ENCODE measurements at regions not wholly inside any gene's neighbourhood (a gene's known extent, or its start where the extent isn't known, plus 50 kb on each side); places are given as distances from the start of the nearest gene placed in this dataset.

- DNase-seq = no peak
Measured at GRCh38 chr18:53625997-53626599, 598.4 kb downstream of the MBD2 start.

GRCh38 chr18:53610957-53611356, 613.5 kb downstream of the MBD2 start:
- DNase-seq = no peak
- Histone ChIP-seq H3K4me1 (no peaks in the 10 kb centered on the region), H3K27ac (no peak overlapping the region), H3K4me3 (no peak overlapping the region), H3K9me3 (no peaks in the 10 kb centered on the region), H3K36me3 (no peaks in the 10 kb centered on the region), H3K27me3 (no peaks in the 10 kb centered on the region)
- TF ChIP-seq POLR2A (IDR thresholded peaks at IDR 0.05) (no peak), CTCF (IDR thresholded peaks at IDR 0.05) (no peak)

More at GRCh38 chr18:53625997-53626599, 598.4 kb downstream of the MBD2 start:
- no peaks in the 10 kb centered on the region for H3K9me3 ChIP-seq
- no peak for TF ChIP-seq CTCF (IDR thresholded peaks at IDR 0.05)
- TF ChIP-seq POLR2A (IDR thresholded peaks at IDR 0.05) = no peak
- H3K27me3 ChIP-seq = no peaks in the 10 kb centered on the region
- H3K4me1 ChIP-seq = no peaks in the 10 kb centered on the region
- H3K36me3 ChIP-seq = no peaks in the 10 kb centered on the region
- no peak overlapping the region for H3K4me3 ChIP-seq
- H3K27ac ChIP-seq = no peak overlapping the region

DNA sequence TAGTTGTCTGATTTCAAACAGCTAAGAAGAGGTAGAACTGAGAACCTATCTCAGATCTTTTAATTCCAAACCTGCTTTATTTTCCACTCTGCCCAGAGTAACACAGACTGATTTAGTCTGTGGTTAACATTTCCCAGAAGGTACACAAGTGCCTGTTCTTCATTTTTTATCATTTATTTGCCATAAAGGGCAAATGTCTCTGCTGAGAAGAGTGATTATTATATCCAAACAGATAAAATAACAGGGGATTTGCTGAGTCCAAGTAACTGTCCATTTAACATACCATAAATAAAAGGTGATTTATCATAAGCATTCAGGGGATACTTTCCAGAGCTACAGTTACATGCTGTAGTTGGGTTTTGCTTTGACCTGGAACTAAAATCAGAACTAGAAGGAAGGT, 617.7 kb downstream of the MBD2 start:
- H3K4me1 ChIP-seq = no peaks in the 10 kb centered on the region
- H3K27ac ChIP-seq = no peak overlapping the region
- H3K36me3 ChIP-seq = no peaks in the 10 kb centered on the region
- H3K4me3 ChIP-seq = no peak overlapping the region
- H3K27me3 ChIP-seq = no peaks in the 10 kb centered on the region
- no peak for TF ChIP-seq CTCF (IDR thresholded peaks at IDR 0.05)
- no peak for TF ChIP-seq POLR2A (IDR thresholded peaks at IDR 0.05)
- no peak for DNase-seq
- no peaks in the 10 kb centered on the region for H3K9me3 ChIP-seq

- H3K27me3 ChIP-seq = no peaks in the 10 kb centered on the region
- TF ChIP-seq CTCF (IDR thresholded peaks at IDR 0.05) (no peak), POLR2A (IDR thresholded peaks at IDR 0.05) (no peak)
- H3K4me3 ChIP-seq = no peak overlapping the region
- H3K4me1 ChIP-seq = no peaks in the 10 kb centered on the region
- DNase-seq = no peak
- no peak overlapping the region for H3K27ac ChIP-seq
- no peaks in the 10 kb centered on the region for H3K9me3 ChIP-seq
- H3K36me3 ChIP-seq = no peaks in the 10 kb centered on the region
Measured at GRCh38 chr18:53605198-53605597, 619.3 kb downstream of the MBD2 start.

DNA sequence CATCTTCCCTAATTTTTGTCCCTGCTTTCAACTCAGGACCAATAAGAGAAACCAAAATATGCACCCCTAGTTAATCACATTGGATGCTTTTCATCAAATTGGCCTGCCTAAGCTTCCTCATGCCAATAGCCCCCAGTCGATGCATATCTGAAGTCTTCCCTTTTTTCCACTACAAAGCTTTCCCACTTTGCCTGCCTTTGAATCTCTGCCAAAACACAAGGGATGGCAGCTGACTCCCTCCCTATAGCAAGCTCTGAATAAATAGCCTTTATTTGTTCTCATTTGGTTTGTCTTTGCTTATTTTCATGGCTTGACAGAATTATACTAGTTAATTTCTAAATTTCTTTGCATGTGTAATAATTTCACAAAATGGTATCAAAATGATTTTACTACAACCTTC, 621.2 kb downstream of the MBD2 start:
- Histone ChIP-seq H3K27ac (no peak overlapping the region), H3K9me3 (no peaks in the 10 kb centered on the region), H3K4me1 (no peaks in the 10 kb centered on the region), H3K4me3 (no peak overlapping the region), H3K27me3 (no peaks in the 10 kb centered on the region), H3K36me3 (no peaks in the 10 kb centered on the region)
- TF ChIP-seq CTCF (IDR thresholded peaks at IDR 0.05) (no peak), POLR2A (IDR thresholded peaks at IDR 0.05) (no peak)
- DNase-seq = no peak

DNA sequence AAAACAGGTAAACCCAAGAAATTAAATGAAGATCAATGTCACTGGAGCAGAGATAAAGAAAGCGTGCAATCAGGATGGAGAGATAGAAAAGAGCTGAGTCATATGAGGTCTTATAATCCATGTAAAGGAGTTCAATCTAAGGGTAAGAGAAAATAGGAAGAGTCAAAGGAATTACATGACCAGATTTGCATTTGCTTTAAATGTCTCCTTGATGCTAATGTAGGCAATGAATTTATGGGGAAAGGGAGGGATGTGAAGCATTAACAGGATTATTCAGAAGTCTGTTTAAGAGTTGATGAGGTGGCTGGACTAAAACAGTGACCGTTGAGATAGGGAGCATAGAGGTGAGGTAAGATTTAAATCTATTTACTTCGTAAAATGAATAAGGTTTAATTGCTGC, 623.1 kb downstream of the MBD2 start:
- Histone ChIP-seq H3K27me3 (no peaks in the 10 kb centered on the region), H3K4me1 (no peaks in the 10 kb centered on the region), H3K4me3 (no peak overlapping the region), H3K9me3 (no peaks in the 10 kb centered on the region), H3K27ac (no peak overlapping the region), H3K36me3 (no peaks in the 10 kb centered on the region)
- TF ChIP-seq POLR2A (IDR thresholded peaks at IDR 0.05) (no peak), CTCF (IDR thresholded peaks at IDR 0.05) (no peak)
- DNase-seq = no peak
